HEK293 (cell line): ENCODE measurements at regions not wholly inside any gene's neighbourhood (a gene's known extent, or its start where the extent isn't known, plus 50 kb on each side); places are given as distances from the start of the nearest gene placed in this dataset.

Experiments
- CTCF ChIA-PET: fragments of 350-600 bp; formaldehyde crosslinking; extraction: SDS; loops from one replicate; lab custom pipeline; 2021; ENCODE audit warnings: antibody characterized with exemption; lab: Yijun Ruan, JAX
- POLR2A ChIA-PET: fragments of 300-600 bp; formaldehyde crosslinking; extraction: SDS; loops from one replicate; lab custom pipeline; 2020; ENCODE audit warnings: antibody characterized with exemption, inconsistent platforms; lab: Yijun Ruan, JAX
- H3K27ac ChIP-seq: fragments of 200-500 bp; sonication (Bioruptor generic); 2 replicates; pipeline ENCODE4 v1.5.1; 2014; ENCODE audit warnings: low read depth, low read length, control low read depth, inconsistent platforms; ENCODE audit errors: extremely low read depth
- H3K36me3 ChIP-seq, 2 experiments: fragments of 200-500 bp in 1 of 2; sonication (Bioruptor generic) in 1 of 2; 1 replicate in 1 of 2; 2 replicates in 1 of 2; pipeline ENCODE4 v1.5.1; 2014 to 2017; ENCODE audit warnings: inconsistent platforms in 2 of 2, low read length in 2 of 2; ENCODE audit not compliant: control insufficient read depth in 2 of 2, insufficient read depth in 1 of 2
- H3K4me1 ChIP-seq: fragments of 200-500 bp; sonication (Bioruptor generic); 2 replicates; pipeline ENCODE4 v1.5.1; 2014; ENCODE audit warnings: mild to moderate bottlenecking, low read length, inconsistent platforms; ENCODE audit not compliant: control insufficient read depth, insufficient read depth
- H3K4me3 ChIP-seq: 2 replicates; pipeline ENCODE4 v1.5.1; 2011; ENCODE audit warnings: low read depth, mild to moderate bottlenecking, control low read depth, low read length, moderate library complexity
- H3K9me3 ChIP-seq: fragments of 200-500 bp; sonication (Bioruptor generic); 2 replicates; pipeline ENCODE4 v1.5.1; 2014; ENCODE audit warnings: low read depth, low read length, inconsistent platforms; ENCODE audit not compliant: control insufficient read depth, insufficient read depth
- BCL11B ChIP-seq: fragments of 450-650 bp; formaldehyde crosslinking; IDR thresholded peaks from 2 replicates; pipeline ENCODE4 v1.5.1; 2016; ENCODE audit warnings: low read depth, missing biosample characterization, missing genetic modification characterization
- BCL6B ChIP-seq: fragments of 450-650 bp; formaldehyde crosslinking; IDR thresholded peaks from 2 replicates; pipeline ENCODE4 v1.5.1; 2017; ENCODE audit warnings: missing biosample characterization, missing genetic modification characterization
- EGR2 ChIP-seq: fragments of 450-650 bp; formaldehyde crosslinking; IDR thresholded peaks from 2 replicates; pipeline ENCODE4 v1.5.1; 2016; ENCODE audit warnings: low read depth, missing biosample characterization, missing genetic modification characterization
- GLI2 ChIP-seq: fragments of 450-650 bp; formaldehyde crosslinking; IDR thresholded peaks from 2 replicates; pipeline ENCODE4; 2017; ENCODE audit warnings: missing biosample characterization, missing genetic modification characterization, low read depth, borderline replicate concordance
- KLF16 ChIP-seq: fragments of 450-650 bp; formaldehyde crosslinking; IDR thresholded peaks from 2 replicates; pipeline ENCODE4 v1.5.1; 2017; ENCODE audit warnings: missing biosample characterization, missing genetic modification characterization
- PRDM6 ChIP-seq: fragments of 450-650 bp; formaldehyde crosslinking; IDR thresholded peaks from 2 replicates; pipeline ENCODE4 v1.5.1; 2017; ENCODE audit warnings: missing biosample characterization, missing genetic modification characterization
- RBAK ChIP-seq: fragments of 450-650 bp; formaldehyde crosslinking; IDR thresholded peaks from 2 replicates; pipeline ENCODE4 v1.5.1; 2016; ENCODE audit warnings: missing biosample characterization, missing genetic modification characterization
- TCF7L2 ChIP-seq: IDR thresholded peaks from 2 replicates; pipeline ENCODE4 v1.6.1; 2011; ENCODE audit warnings: low read depth, mild to moderate bottlenecking, inconsistent platforms, low read length, moderate library complexity, borderline replicate concordance
- WT1 ChIP-seq: fragments of 450-650 bp; formaldehyde crosslinking; IDR thresholded peaks from 2 replicates; pipeline ENCODE4 v1.5.1; 2016; ENCODE audit warnings: missing biosample characterization, missing genetic modification characterization
- ZFP3 ChIP-seq: fragments of 450-650 bp; formaldehyde crosslinking; IDR thresholded peaks from 2 replicates; pipeline ENCODE4 v1.5.1; 2016; ENCODE audit warnings: low read depth, missing biosample characterization, missing genetic modification characterization
- ZNF23 ChIP-seq: fragments of 450-650 bp; formaldehyde crosslinking; IDR thresholded peaks from 2 replicates; pipeline ENCODE4 v1.5.1; 2016; ENCODE audit warnings: missing biosample characterization, missing genetic modification characterization, borderline replicate concordance
- ZNF239 ChIP-seq: fragments of 450-650 bp; formaldehyde crosslinking; IDR thresholded peaks from 2 replicates; pipeline ENCODE4 v1.5.1; 2016; ENCODE audit warnings: missing biosample characterization, missing genetic modification characterization
- ZNF266 ChIP-seq: fragments of 450-650 bp; formaldehyde crosslinking; IDR thresholded peaks from 2 replicates; pipeline ENCODE4 v1.5.1; 2016; ENCODE audit warnings: missing biosample characterization, missing genetic modification characterization, low read depth
- ZNF292 ChIP-seq: fragments of 450-650 bp; formaldehyde crosslinking; IDR thresholded peaks from 2 replicates; pipeline ENCODE4 v1.5.1; 2016; ENCODE audit warnings: low read depth, missing biosample characterization, missing genetic modification characterization, borderline replicate concordance
- ZNF324 ChIP-seq: fragments of 450-650 bp; formaldehyde crosslinking; IDR thresholded peaks from 2 replicates; pipeline ENCODE4 v1.5.1; 2016; ENCODE audit warnings: missing biosample characterization, missing genetic modification characterization
- ZNF350 ChIP-seq: fragments of 450-650 bp; formaldehyde crosslinking; IDR thresholded peaks from 2 replicates; pipeline ENCODE4 v1.5.0; 2017; ENCODE audit warnings: missing biosample characterization, mild to moderate bottlenecking, missing genetic modification characterization
- ZNF366 ChIP-seq: fragments of 450-650 bp; formaldehyde crosslinking; conservative IDR thresholded peaks from 2 replicates; pipeline ENCODE4 v1.5.1; 2016; ENCODE audit warnings: missing biosample characterization, missing genetic modification characterization
- ZNF510 ChIP-seq: fragments of 450-650 bp; formaldehyde crosslinking; IDR thresholded peaks from 2 replicates; pipeline ENCODE4 v1.5.1; 2018; ENCODE audit warnings: mild to moderate bottlenecking, missing genetic modification characterization, missing biosample characterization; ENCODE audit not compliant: insufficient replicate concordance
- ZNF639 ChIP-seq: fragments of 450-650 bp; formaldehyde crosslinking; IDR thresholded peaks from 2 replicates; pipeline ENCODE4 v1.5.1; 2016; ENCODE audit warnings: missing biosample characterization, missing genetic modification characterization
- ZNF654 ChIP-seq: fragments of 450-650 bp; formaldehyde crosslinking; IDR thresholded peaks from 2 replicates; pipeline ENCODE4 v1.5.1; 2016; ENCODE audit warnings: low read depth, missing biosample characterization, missing genetic modification characterization
- ZNF76 ChIP-seq: fragments of 450-650 bp; formaldehyde crosslinking; IDR thresholded peaks from 2 replicates; pipeline ENCODE4; 2016; ENCODE audit warnings: low read depth, missing biosample characterization, missing genetic modification characterization, borderline replicate concordance
- ZNF777 ChIP-seq: fragments of 450-650 bp; formaldehyde crosslinking; IDR thresholded peaks from 2 replicates; pipeline ENCODE4 v1.5.1; 2017; ENCODE audit warnings: missing biosample characterization, missing genetic modification characterization, borderline replicate concordance
- ZNF791 ChIP-seq: fragments of 450-650 bp; formaldehyde crosslinking; IDR thresholded peaks from 2 replicates; pipeline ENCODE4 v1.5.1; 2016; ENCODE audit warnings: missing biosample characterization, missing genetic modification characterization
- TF ChIP-seq, protein P1 (sequence below): sonication (generic); formaldehyde crosslinking; IDR thresholded peaks from 2 replicates; pipeline ENCODE4 v1.8.1; 2022; ENCODE audit warnings: mild to moderate bottlenecking, moderate library complexity, missing genetic modification reagents
- TF ChIP-seq, protein P2 (sequence below): fragments of 450-650 bp; IDR thresholded peaks from 2 replicates; pipeline ENCODE4 v1.5.1; 2018; ENCODE audit warnings: missing biosample characterization, missing genetic modification characterization
- TF ChIP-seq, protein P3 (sequence below): fragments of 450-650 bp; formaldehyde crosslinking; IDR thresholded peaks from 2 replicates; pipeline ENCODE4 v1.5.1; 2016; ENCODE audit warnings: missing biosample characterization, missing genetic modification characterization

- TF ChIP-seq ZNF324 (no peak), ZNF76 (no peak), ZFP3 (no peak)
Observed at GRCh38 chr4:45636175-45636574, 487.7 kb downstream of the GABRG1 start (continued).

GRCh38 chr4:45629717-45630116, 494.1 kb downstream of the GABRG1 start:
- TF ChIP-seq TCF7L2 (no peak), EGR2 (no peak), ZNF239 (no peak), ZNF366 (tag by site-specific recombination) (no peak), ZNF639 (tag by site-specific recombination) (no peak), BCL6B (tag by site-specific recombination) (no peak), ZNF292 (tag by site-specific recombination) (no peak), ZNF350 (tag by site-specific recombination) (no peak), GLI2 (tag by site-specific recombination) (no peak), PRDM6 (no peak), ZNF791 (tag by site-specific recombination) (no peak)
- TF ChIP-seq, protein P1, sequence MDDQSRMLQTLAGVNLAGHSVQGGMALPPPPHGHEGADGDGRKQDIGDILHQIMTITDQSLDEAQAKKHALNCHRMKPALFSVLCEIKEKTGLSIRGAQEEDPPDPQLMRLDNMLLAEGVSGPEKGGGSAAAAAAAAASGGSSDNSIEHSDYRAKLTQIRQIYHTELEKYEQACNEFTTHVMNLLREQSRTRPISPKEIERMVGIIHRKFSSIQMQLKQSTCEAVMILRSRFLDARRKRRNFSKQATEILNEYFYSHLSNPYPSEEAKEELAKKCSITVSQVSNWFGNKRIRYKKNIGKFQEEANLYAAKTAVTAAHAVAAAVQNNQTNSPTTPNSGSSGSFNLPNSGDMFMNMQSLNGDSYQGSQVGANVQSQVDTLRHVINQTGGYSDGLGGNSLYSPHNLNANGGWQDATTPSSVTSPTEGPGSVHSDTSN = no peak
- CTCF ChIA-PET = interaction anchor here (0.7 kb wide), 1 partner anchor 9 kb away, joined by 3 read pairs; no protein-coding TSS in a partner anchor
- no peaks in the 10 kb centered on the region for H3K4me1 ChIP-seq
- H3K27ac ChIP-seq = no peak overlapping the region
- H3K4me3 ChIP-seq = no peak overlapping the region
- POLR2A ChIA-PET = no interaction called here
- H3K36me3 ChIP-seq = no peaks in the 10 kb centered on the region
- no peaks in the 10 kb centered on the region for H3K9me3 ChIP-seq

- CTCF ChIA-PET = no interaction called here
- no peaks in the 10 kb centered on the region for H3K4me1 ChIP-seq
- POLR2A ChIA-PET = no interaction called here
- H3K36me3 ChIP-seq = no peaks in the 10 kb centered on the region
- H3K9me3 ChIP-seq = no peaks in the 10 kb centered on the region
- H3K27ac ChIP-seq = no peak overlapping the region
- H3K4me3 ChIP-seq = no peak overlapping the region
- TF ChIP-seq KLF16 (tag by site-specific recombination) (no peak), ZNF510 (tag by site-specific recombination) (no peak), RBAK (tag by site-specific recombination) (no peak), ZNF777 (tag by site-specific recombination) (no peak), WT1 (no peak), ZNF23 (tag by site-specific recombination) (no peak), ZNF654 (tag by site-specific recombination) (no peak), BCL11B (tag by site-specific recombination) (no peak), ZNF266 (tag by site-specific recombination) (no peak)
- TF ChIP-seq, protein P2, sequence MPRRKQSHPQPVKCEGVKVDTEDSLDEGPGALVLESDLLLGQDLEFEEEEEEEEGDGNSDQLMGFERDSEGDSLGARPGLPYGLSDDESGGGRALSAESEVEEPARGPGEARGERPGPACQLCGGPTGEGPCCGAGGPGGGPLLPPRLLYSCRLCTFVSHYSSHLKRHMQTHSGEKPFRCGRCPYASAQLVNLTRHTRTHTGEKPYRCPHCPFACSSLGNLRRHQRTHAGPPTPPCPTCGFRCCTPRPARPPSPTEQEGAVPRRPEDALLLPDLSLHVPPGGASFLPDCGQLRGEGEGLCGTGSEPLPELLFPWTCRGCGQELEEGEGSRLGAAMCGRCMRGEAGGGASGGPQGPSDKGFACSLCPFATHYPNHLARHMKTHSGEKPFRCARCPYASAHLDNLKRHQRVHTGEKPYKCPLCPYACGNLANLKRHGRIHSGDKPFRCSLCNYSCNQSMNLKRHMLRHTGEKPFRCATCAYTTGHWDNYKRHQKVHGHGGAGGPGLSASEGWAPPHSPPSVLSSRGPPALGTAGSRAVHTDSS (tag by site-specific recombination) = no peak
- TF ChIP-seq, protein P3, sequence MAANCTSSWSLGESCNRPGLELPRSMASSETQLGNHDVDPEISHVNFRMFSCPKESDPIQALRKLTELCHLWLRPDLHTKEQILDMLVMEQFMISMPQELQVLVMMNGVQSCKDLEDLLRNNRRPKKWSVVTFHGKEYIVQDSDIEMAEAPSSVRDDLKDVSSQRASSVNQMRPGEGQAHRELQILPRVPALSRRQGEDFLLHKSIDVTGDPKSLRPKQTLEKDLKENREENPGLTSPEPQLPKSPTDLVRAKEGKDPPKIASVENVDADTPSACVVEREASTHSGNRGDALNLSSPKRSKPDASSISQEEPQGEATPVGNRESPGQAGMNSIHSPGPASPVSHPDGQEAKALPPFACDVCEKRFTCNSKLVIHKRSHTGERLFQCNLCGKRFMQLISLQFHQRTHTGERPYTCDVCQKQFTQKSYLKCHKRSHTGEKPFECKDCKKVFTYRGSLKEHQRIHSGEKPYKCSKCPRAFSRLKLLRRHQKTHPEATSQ = no peak
Observed at GRCh38 chr4:45621971-45622370, 501.9 kb downstream of the GABRG1 start.
